ENCODE measurements at regions not wholly inside any gene's neighbourhood (a gene's known extent, or its start where the extent isn't known, plus 50 kb on each side); places are given as distances from the start of the nearest gene placed in this dataset.

DNA sequence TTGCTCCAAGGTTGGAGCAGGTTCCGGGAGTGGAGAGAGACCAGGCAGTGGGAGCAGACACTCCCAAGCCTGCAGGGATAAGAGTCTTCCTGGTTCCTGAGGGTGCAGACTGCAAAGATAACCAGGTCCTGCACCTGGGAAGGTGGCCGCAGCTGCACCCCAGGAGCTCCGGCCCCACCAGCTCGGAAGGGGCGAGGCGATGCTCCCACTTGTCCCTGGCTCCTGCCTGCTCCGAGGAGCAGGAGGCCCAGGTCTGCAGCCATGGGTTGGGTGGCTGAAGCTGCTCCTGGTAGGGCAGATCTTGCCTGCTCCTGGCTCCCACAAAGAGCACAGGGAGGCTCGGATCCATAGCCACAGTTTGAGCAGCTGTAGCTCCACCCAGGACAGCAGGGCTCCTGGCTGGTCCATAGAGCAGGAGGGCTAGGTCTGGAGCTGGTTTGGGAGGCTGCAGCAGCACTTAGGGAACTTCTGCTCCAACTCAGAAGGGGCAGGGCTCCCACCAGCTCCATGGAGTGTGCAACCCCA is 251.6 kb upstream of the GPC6 start:
- no peak overlapping the region for H3K4me3 ChIP-seq (ENCODE audit: low read length)
- no peaks in the 10 kb centered on the region for H4K20me1 ChIP-seq (ENCODE audit: control insufficient read depth, insufficient read depth, low read depth, low read length)
- no peaks in the 10 kb centered on the region for H3K27me3 ChIP-seq (ENCODE audit: control insufficient read depth, low read length)
- H3K4me1 ChIP-seq (ENCODE audit: control insufficient read depth, low read length), result no peaks in the 10 kb centered on the region
- no peaks in the 10 kb centered on the region for H3K9me2 ChIP-seq (replicated peaks; ENCODE audit: control insufficient read depth, low read length)
- no peaks in the 10 kb centered on the region for H3K79me2 ChIP-seq (ENCODE audit: control insufficient read depth, low read length)
- TF ChIP-seq, protein P1, sequence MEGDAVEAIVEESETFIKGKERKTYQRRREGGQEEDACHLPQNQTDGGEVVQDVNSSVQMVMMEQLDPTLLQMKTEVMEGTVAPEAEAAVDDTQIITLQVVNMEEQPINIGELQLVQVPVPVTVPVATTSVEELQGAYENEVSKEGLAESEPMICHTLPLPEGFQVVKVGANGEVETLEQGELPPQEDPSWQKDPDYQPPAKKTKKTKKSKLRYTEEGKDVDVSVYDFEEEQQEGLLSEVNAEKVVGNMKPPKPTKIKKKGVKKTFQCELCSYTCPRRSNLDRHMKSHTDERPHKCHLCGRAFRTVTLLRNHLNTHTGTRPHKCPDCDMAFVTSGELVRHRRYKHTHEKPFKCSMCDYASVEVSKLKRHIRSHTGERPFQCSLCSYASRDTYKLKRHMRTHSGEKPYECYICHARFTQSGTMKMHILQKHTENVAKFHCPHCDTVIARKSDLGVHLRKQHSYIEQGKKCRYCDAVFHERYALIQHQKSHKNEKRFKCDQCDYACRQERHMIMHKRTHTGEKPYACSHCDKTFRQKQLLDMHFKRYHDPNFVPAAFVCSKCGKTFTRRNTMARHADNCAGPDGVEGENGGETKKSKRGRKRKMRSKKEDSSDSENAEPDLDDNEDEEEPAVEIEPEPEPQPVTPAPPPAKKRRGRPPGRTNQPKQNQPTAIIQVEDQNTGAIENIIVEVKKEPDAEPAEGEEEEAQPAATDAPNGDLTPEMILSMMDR (IDR thresholded peaks at IDR 0.05; ENCODE audit: low read depth, low read length, poor library complexity, severe bottlenecking), result no peak
- TF ChIP-seq EZH2phosphoT487 (IDR thresholded peaks at IDR 0.05; ENCODE audit: borderline replicate concordance, low read length), result no peak
- no peaks in the 10 kb centered on the region for H3F3A ChIP-seq (ENCODE audit: control insufficient read depth, insufficient read depth)
- H3K27ac ChIP-seq (ENCODE audit: low read depth, low read length), result no peak overlapping the region
- no peaks in the 10 kb centered on the region for H3K36me3 ChIP-seq (ENCODE audit: control insufficient read depth, low read length)
- no peaks in the 10 kb centered on the region for H3K9me3 ChIP-seq (ENCODE audit: control insufficient read depth, insufficient read depth, low read length)
- no peak overlapping the region for H3K4me2 ChIP-seq (ENCODE audit: low read length)

DNA sequence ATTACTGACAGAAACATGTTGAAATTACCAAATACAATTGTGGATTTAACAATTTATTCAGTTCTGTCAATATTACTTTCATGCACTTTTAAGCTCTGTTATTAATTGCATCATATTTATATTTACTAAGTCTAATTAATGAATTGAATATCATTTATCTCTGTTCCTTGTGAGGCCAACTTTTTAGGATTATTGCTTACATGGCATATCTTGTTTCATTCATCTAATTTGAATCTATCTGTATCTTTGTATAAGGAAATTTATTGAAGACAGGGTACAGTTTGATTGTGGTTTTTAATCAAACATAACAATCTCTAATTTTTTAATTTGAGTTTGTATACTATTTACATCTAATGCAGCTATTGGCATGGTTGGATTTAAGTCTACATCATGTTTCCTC is 249.9 kb upstream of the GPC6 start:
- TF ChIP-seq EZH2phosphoT487 (IDR thresholded peaks at IDR 0.05; ENCODE audit: borderline replicate concordance, low read length), result no peak
- TF ChIP-seq, protein P1 (IDR thresholded peaks at IDR 0.05; ENCODE audit: low read depth, low read length, poor library complexity, severe bottlenecking), result no peak
- H3K79me2 ChIP-seq (ENCODE audit: control insufficient read depth, low read length), result no peaks in the 10 kb centered on the region

DNA sequence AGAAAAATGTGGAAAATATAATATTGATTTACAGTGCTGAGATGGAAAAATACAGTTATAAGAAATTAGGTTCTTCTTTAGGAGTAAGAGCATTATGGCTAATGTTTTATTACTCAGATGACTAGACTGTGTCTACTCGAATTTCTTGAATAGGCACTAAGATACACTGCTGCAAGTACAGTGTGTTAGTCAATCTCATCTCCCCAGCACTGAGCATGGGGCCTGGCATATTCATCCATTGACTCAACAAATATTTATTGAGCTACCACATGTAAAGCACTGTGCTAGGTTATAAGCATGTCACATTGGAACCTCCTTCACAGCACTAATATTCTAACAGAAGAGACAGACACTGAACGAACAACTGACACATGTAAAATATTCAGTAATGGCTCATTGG is 242.5 kb upstream of the GPC6 start:
- H3K27ac ChIP-seq (ENCODE audit: low read depth, low read length), result no peak overlapping the region
- no peaks in the 10 kb centered on the region for H3F3A ChIP-seq (ENCODE audit: control insufficient read depth, insufficient read depth)
- TF ChIP-seq, protein P1 (IDR thresholded peaks at IDR 0.05; ENCODE audit: low read depth, low read length, poor library complexity, severe bottlenecking), result no peak
- TF ChIP-seq EZH2phosphoT487 (IDR thresholded peaks at IDR 0.05; ENCODE audit: borderline replicate concordance, low read length), result no peak

More for the DNA sequence above, 249.9 kb upstream of the GPC6 start:
- H3K4me3 ChIP-seq (ENCODE audit: low read length), result no peak overlapping the region
- no peaks in the 10 kb centered on the region for H3F3A ChIP-seq (ENCODE audit: control insufficient read depth, insufficient read depth)
- no peak overlapping the region for H3K27ac ChIP-seq (ENCODE audit: low read depth, low read length)
- no peaks in the 10 kb centered on the region for H3K9me3 ChIP-seq (ENCODE audit: control insufficient read depth, insufficient read depth, low read length)
- no peaks in the 10 kb centered on the region for H3K27me3 ChIP-seq (ENCODE audit: control insufficient read depth, low read length)
- no peaks in the 10 kb centered on the region for H3K36me3 ChIP-seq (ENCODE audit: control insufficient read depth, low read length)
- no peaks in the 10 kb centered on the region for H3K9me2 ChIP-seq (replicated peaks; ENCODE audit: control insufficient read depth, low read length)
- no peak overlapping the region for H3K4me2 ChIP-seq (ENCODE audit: low read length)
- H3K4me1 ChIP-seq (ENCODE audit: control insufficient read depth, low read length), result no peaks in the 10 kb centered on the region
- H4K20me1 ChIP-seq (ENCODE audit: control insufficient read depth, insufficient read depth, low read depth, low read length), result no peaks in the 10 kb centered on the region

More for the DNA sequence above, 242.5 kb upstream of the GPC6 start:
- H3K27me3 ChIP-seq (ENCODE audit: control insufficient read depth, low read length), result no peaks in the 10 kb centered on the region
- no peaks in the 10 kb centered on the region for H3K4me1 ChIP-seq (ENCODE audit: control insufficient read depth, low read length)
- H3K36me3 ChIP-seq (ENCODE audit: control insufficient read depth, low read length), result no peaks in the 10 kb centered on the region
- H3K9me3 ChIP-seq (ENCODE audit: control insufficient read depth, insufficient read depth, low read length), result no peaks in the 10 kb centered on the region
- no peak overlapping the region for H3K4me2 ChIP-seq (ENCODE audit: low read length)
- no peaks in the 10 kb centered on the region for H4K20me1 ChIP-seq (ENCODE audit: control insufficient read depth, insufficient read depth, low read depth, low read length)
- no peaks in the 10 kb centered on the region for H3K9me2 ChIP-seq (replicated peaks; ENCODE audit: control insufficient read depth, low read length)
- H3K4me3 ChIP-seq (ENCODE audit: low read length), result no peak overlapping the region
- H3K79me2 ChIP-seq (ENCODE audit: control insufficient read depth, low read length), result no peaks in the 10 kb centered on the region
